Ramos (cell line): ENCODE measurements at regions not wholly inside any gene's neighbourhood (a gene's known extent, or its start where the extent isn't known, plus 50 kb on each side); places are given as distances from the start of the nearest gene placed in this dataset.
"Not testable (repeated sequence)": the region's sequence is repeated elsewhere in the genome, so short reads cannot be mapped to it uniquely, and the experiment has no call there.

Experiments
- in situ Hi-C: fragments of 300-500 bp; cut with MboI; formaldehyde crosslinking; loops from one replicate; pipeline ENCODE4 v1.14.3; 2022; ENCODE audit warnings: low sequenced_read_pairs; ENCODE audit not compliant: unreplicated experiment

GRCh38 chrX:138791551-138791950 lies 80.0 kb upstream of the FGF13 start:
- in situ Hi-C loops = no loop called here

- in situ Hi-C loops = no loop called here
Observed at GRCh38 chrX:138788771-138789170, 77.3 kb upstream of the FGF13 start.

GRCh38 chrX:138778576-138778909 lies 67.0 kb upstream of the FGF13 start:
- in situ Hi-C loops = not testable (repeated sequence)

- in situ Hi-C loops = not testable (repeated sequence)
Observed at GRCh38 chrX:138777908-138778575, 66.5 kb upstream of the FGF13 start.

- in situ Hi-C loops = no loop called here
Observed at GRCh38 chrX:138777230-138777629, 65.7 kb upstream of the FGF13 start.

GRCh38 chrX:138775517-138775916 lies 64.0 kb upstream of the FGF13 start:
- in situ Hi-C loops = no loop called here

GRCh38 chrX:138771047-138771446 lies 59.5 kb upstream of the FGF13 start:
- in situ Hi-C loops = loop anchor here (25.0 kb wide), 1 partner anchor 791 kb away; no protein-coding TSS in a partner anchor

GRCh38 chrX:138769918-138770317 lies 58.4 kb upstream of the FGF13 start:
- in situ Hi-C loops = loop anchor here (25.0 kb wide), 1 partner anchor 792 kb away; no protein-coding TSS in a partner anchor

- in situ Hi-C loops = loop anchor here (25.0 kb wide), 1 partner anchor 797 kb away; no protein-coding TSS in a partner anchor
Observed at GRCh38 chrX:138765051-138765450, 53.5 kb upstream of the FGF13 start.

- in situ Hi-C loops = loop anchor here (25.0 kb wide), 1 partner anchor 799 kb away; no protein-coding TSS in a partner anchor
Observed at GRCh38 chrX:138763761-138764160, 52.2 kb upstream of the FGF13 start.

GRCh38 chrX:138761380-138761779 lies 49.9 kb upstream of the FGF13 start:
- in situ Hi-C loops = loop anchor here (25.0 kb wide), 1 partner anchor 801 kb away; no protein-coding TSS in a partner anchor
